GM12891 (cell line): ENCODE measurements at regions not wholly inside any gene's neighbourhood (a gene's known extent, or its start where the extent isn't known, plus 50 kb on each side); places are given as distances from the start of the nearest gene placed in this dataset.

ENCODE experiments used
- PAX5 ChIP-seq: IDR thresholded peaks from 2 replicates; pipeline ENCODE4 v1.6.1; 2011; ENCODE audit warnings: low read length, moderate library complexity, mild to moderate bottlenecking; ENCODE audit not compliant: insufficient read depth, severe bottlenecking
- POLR2A ChIP-seq: IDR thresholded peaks from 2 replicates; pipeline ENCODE4 v1.6.1; 2011; ENCODE audit warnings: low read depth, low read length, control low read depth
- POLR2AphosphoS5 ChIP-seq: IDR thresholded peaks from 2 replicates; pipeline ENCODE4 v1.6.1; 2011; ENCODE audit warnings: low read depth, low read length, control low read depth
- POU2F2 ChIP-seq: IDR thresholded peaks from 2 replicates; pipeline ENCODE4 v1.6.1; 2011; ENCODE audit warnings: low read depth, mild to moderate bottlenecking, control low read depth, low read length, moderate library complexity
- SPI1 ChIP-seq: IDR thresholded peaks from 2 replicates; pipeline ENCODE4 v1.6.1; 2011; ENCODE audit warnings: low read depth, low read length, control low read depth
- TAF1 ChIP-seq: IDR thresholded peaks from 2 replicates; pipeline ENCODE4 v1.6.1; 2011; ENCODE audit warnings: low read depth, low read length, control low read depth

DNA sequence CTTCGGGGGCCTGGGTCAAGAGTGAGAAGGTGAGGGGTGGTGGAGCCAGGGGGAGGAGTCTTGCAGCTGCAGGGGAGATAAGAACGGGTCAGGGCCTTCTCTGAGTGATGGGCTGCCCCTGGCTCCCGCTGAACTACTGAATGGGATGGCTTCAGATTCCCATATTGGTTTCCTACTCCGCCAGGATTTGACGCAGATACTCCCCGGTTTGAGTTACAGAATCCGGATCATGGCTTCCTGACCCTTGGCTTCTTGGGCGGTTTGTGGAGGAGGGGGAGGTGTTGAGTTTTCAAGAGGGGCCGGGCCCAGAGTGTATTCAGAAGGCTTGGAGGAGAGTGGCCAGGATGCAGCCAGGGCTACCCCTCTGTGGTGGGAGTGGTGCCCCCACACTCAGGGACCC is 119.9 kb upstream of the ATP2B2 start:
- TF ChIP-seq POLR2AphosphoS5 (no peak), POLR2A (no peak), SPI1 (no peak), TAF1 (no peak), POU2F2 (no peak), PAX5 (no peak)
